ENCODE measurements at regions not wholly inside any gene's neighbourhood (a gene's known extent, or its start where the extent isn't known, plus 50 kb on each side); places are given as distances from the start of the nearest gene placed in this dataset.

- TF ChIP-seq CTCF (IDR thresholded peaks at IDR 0.05; ENCODE audit: insufficient read depth in 1 of 2, low read depth in 1 of 2, low read length in 1 of 2, severe bottlenecking in 1 of 2, unreplicated experiment in 1 of 2) = no peak
- peaks cover 11% of the 10 kb centered on the region for H3K36me3 Mint-ChIP-seq (ENCODE audit: insufficient read depth, unreplicated experiment)
- no TSS peak for BruUV-seq (replicated peaks)
- no peaks in the 10 kb centered on the region for H3K27me3 Mint-ChIP-seq (ENCODE audit: insufficient read depth, unreplicated experiment)
- Histone ChIP-seq H3K27me3 (replicated peaks; ENCODE audit: control insufficient read depth, insufficient read depth, low read length) (no peaks in the 10 kb centered on the region), H3K36me3 (ENCODE audit: control insufficient read depth, insufficient read depth, low read length) (no peaks in the 10 kb centered on the region), H3K4me3 (ENCODE audit: low read depth, low read length) (no peak overlapping the region), H3K9me3 (no peaks in the 10 kb centered on the region), H3K4me1 (peaks cover 21% of the 10 kb centered on the region)
- DNase-seq = no peak
- H3K4me1 Mint-ChIP-seq (ENCODE audit: low read depth, unreplicated experiment) = peaks cover 34% of the 10 kb centered on the region
- H3K27ac Mint-ChIP-seq (ENCODE audit: unreplicated experiment) = no peak overlapping the region
- CTCF ChIA-PET = no interaction called here
- intact Hi-C loops (cut with micrococcal nuclease; ENCODE audit: unreplicated experiment) = loop anchor here (5.0 kb wide), 1 partner anchor 197 kb away; no protein-coding TSS in a partner anchor
- no peak overlapping the region for H3K4me3 Mint-ChIP-seq (ENCODE audit: unreplicated experiment)
- POLR2A ChIA-PET = no interaction called here
- H3K9me3 Mint-ChIP-seq (ENCODE audit: unreplicated experiment) = no peaks in the 10 kb centered on the region
Measured at GRCh38 chr10:52879091-52879807, 106.7 kb upstream of the MBL2 start.

GRCh38 chr10:52877451-52877850, 104.9 kb upstream of the MBL2 start:
- Mint-ChIP-seq H3K27me3 (ENCODE audit: insufficient read depth, unreplicated experiment) (no peaks in the 10 kb centered on the region), H3K4me1 (ENCODE audit: low read depth, unreplicated experiment) (peaks cover 25% of the 10 kb centered on the region), H3K4me3 (ENCODE audit: unreplicated experiment) (no peak overlapping the region), H3K27ac (ENCODE audit: unreplicated experiment) (no peak overlapping the region), H3K36me3 (ENCODE audit: insufficient read depth, unreplicated experiment) (no peaks in the 10 kb centered on the region), H3K9me3 (ENCODE audit: unreplicated experiment) (no peaks in the 10 kb centered on the region)
- no peaks in the 10 kb centered on the region for H3K36me3 ChIP-seq (ENCODE audit: control insufficient read depth, insufficient read depth, low read length)
- intact Hi-C loops (cut with micrococcal nuclease; ENCODE audit: unreplicated experiment) = loop anchor here (5.0 kb wide), 1 partner anchor 195 kb away; no protein-coding TSS in a partner anchor
- TF ChIP-seq CTCF (IDR thresholded peaks at IDR 0.05; ENCODE audit: insufficient read depth in 1 of 2, low read depth in 1 of 2, low read length in 1 of 2, severe bottlenecking in 1 of 2, unreplicated experiment in 1 of 2) = no peak
- H3K4me1 ChIP-seq = peaks cover 27% of the 10 kb centered on the region
- POLR2A ChIA-PET = no interaction called here
- no peaks in the 10 kb centered on the region for H3K27me3 ChIP-seq (replicated peaks; ENCODE audit: control insufficient read depth, insufficient read depth, low read length)
- CTCF ChIA-PET = no interaction called here
- BruUV-seq (replicated peaks) = no TSS peak
- no peaks in the 10 kb centered on the region for H3K9me3 ChIP-seq
- no peak for DNase-seq
- no peak overlapping the region for H3K4me3 ChIP-seq (ENCODE audit: low read depth, low read length)

GRCh38 chr10:52875336-52875735, 102.8 kb upstream of the MBL2 start:
- intact Hi-C loops (cut with micrococcal nuclease; ENCODE audit: unreplicated experiment) = loop anchor here (5.0 kb wide), 1 partner anchor 193 kb away; no protein-coding TSS in a partner anchor
- Histone ChIP-seq H3K4me1 (peaks cover 42% of the 10 kb centered on the region), H3K9me3 (peaks cover 2% of the 10 kb centered on the region), H3K27me3 (replicated peaks; ENCODE audit: control insufficient read depth, insufficient read depth, low read length) (no peaks in the 10 kb centered on the region), H3K4me3 (ENCODE audit: low read depth, low read length) (no peak overlapping the region), H3K36me3 (ENCODE audit: control insufficient read depth, insufficient read depth, low read length) (no peaks in the 10 kb centered on the region)
- POLR2A ChIA-PET = no interaction called here
- no peak for DNase-seq
- Mint-ChIP-seq H3K9me3 (ENCODE audit: unreplicated experiment) (peaks cover 5% of the 10 kb centered on the region), H3K4me1 (ENCODE audit: low read depth, unreplicated experiment) (peaks cover 23% of the 10 kb centered on the region), H3K36me3 (ENCODE audit: insufficient read depth, unreplicated experiment) (no peaks in the 10 kb centered on the region), H3K4me3 (ENCODE audit: unreplicated experiment) (no peak overlapping the region), H3K27me3 (ENCODE audit: insufficient read depth, unreplicated experiment) (no peaks in the 10 kb centered on the region), H3K27ac (ENCODE audit: unreplicated experiment) (no peak overlapping the region)
- CTCF ChIA-PET = no interaction called here
- BruUV-seq (replicated peaks) = no TSS peak
- TF ChIP-seq CTCF (IDR thresholded peaks at IDR 0.05; ENCODE audit: insufficient read depth in 1 of 2, low read depth in 1 of 2, low read length in 1 of 2, severe bottlenecking in 1 of 2, unreplicated experiment in 1 of 2) = no peak
